H1 (cell line): ENCODE measurements at regions not wholly inside any gene's neighbourhood (a gene's known extent, or its start where the extent isn't known, plus 50 kb on each side); places are given as distances from the start of the nearest gene placed in this dataset.

Source experiments
- ATF2 ChIP-seq: IDR thresholded peaks from 2 replicates; pipeline ENCODE4 v1.6.1; 2012; ENCODE audit warnings: low read length, inconsistent platforms
- CHD7 ChIP-seq: fragments of 300-600 bp; sonication (generic); IDR thresholded peaks from 2 replicates; pipeline ENCODE4 v1.7.1; 2012; ENCODE audit warnings: low read length, moderate library complexity, mild to moderate bottlenecking, inconsistent platforms; ENCODE audit not compliant: insufficient replicate concordance
- EP300 ChIP-seq, 2 experiments: IDR thresholded peaks; 1 replicate in 1 of 2; 2 replicates in 1 of 2; pipeline ENCODE4 v1.6.1; 2011 to 2012; ENCODE audit warnings: low read depth in 2 of 2, low read length in 2 of 2, mild to moderate bottlenecking in 2 of 2, borderline replicate concordance in 1 of 2, inconsistent platforms in 1 of 2, moderate library complexity in 1 of 2
- HDAC6 ChIP-seq: IDR thresholded peaks from one replicate; pipeline ENCODE4 v1.7.1; 2012; ENCODE audit warnings: low read depth, mild to moderate bottlenecking, inconsistent platforms, low read length, moderate library complexity
- NANOG ChIP-seq: IDR thresholded peaks from 2 replicates; pipeline ENCODE4 v1.6.1; 2011; ENCODE audit warnings: low read length, low read depth, mild to moderate bottlenecking, inconsistent platforms; ENCODE audit not compliant: insufficient read depth, poor library complexity, severe bottlenecking

GRCh38 chr4:141899103-141899502 lies 262.7 kb downstream of the IL15 start (continued):
- no peak for TF ChIP-seq CHD7
- TF ChIP-seq EP300 (IDR thresholded peaks at IDR 0.05; ENCODE audit: borderline replicate concordance in 1 of 2, low read depth in 2 of 2, low read length in 2 of 2): no peak
- no peak for TF ChIP-seq HDAC6
- TF ChIP-seq NANOG: no peak
- TF ChIP-seq ATF2: no peak
